WTC11 (cell line): ENCODE measurements at regions not wholly inside any gene's neighbourhood (a gene's known extent, or its start where the extent isn't known, plus 50 kb on each side); places are given as distances from the start of the nearest gene placed in this dataset.

Experiments used
- ATAC-seq: fragments of 200-7000 bp; cut with Tn5 transposase; 2 replicates; pipeline ENCODE4 v1.10.0; 2021; ENCODE audit warnings: mild to moderate bottlenecking, moderate library complexity
- CTCF ChIA-PET: fragments of 300-600 bp; sonication (Branson Sonifier 250); formaldehyde crosslinking; loops from one replicate; lab custom pipeline; 2021; ENCODE audit warnings: antibody characterized with exemption; lab: Charles Lee
- POLR2A ChIA-PET: fragments of 350-600 bp; sonication (Branson Sonifier 250); formaldehyde crosslinking; loops from one replicate; lab custom pipeline; 2021; ENCODE audit warnings: antibody characterized with exemption; lab: Charles Lee
- DNase-seq: peaks from one replicate; pipeline ENCODE4 v3.0.0; 2021; ENCODE audit warnings: low spot score
- H3K27ac Mint-ChIP-seq: 2 replicates; pipeline ENCODE4 v1.8.0; 2021; ENCODE audit warnings: mixed read lengths
- H3K27me3 Mint-ChIP-seq: 2 replicates; pipeline ENCODE4 v1.8.0; 2021; ENCODE audit warnings: low read depth, mild to moderate bottlenecking, moderate library complexity, mixed read lengths
- H3K36me3 Mint-ChIP-seq: 2 replicates; pipeline ENCODE4 v1.8.0; 2021; ENCODE audit warnings: mixed read lengths
- H3K4me1 Mint-ChIP-seq: 2 replicates; pipeline ENCODE4 v1.8.0; 2022; ENCODE audit warnings: mixed read lengths
- H3K4me3 Mint-ChIP-seq: 2 replicates; pipeline ENCODE4 v1.8.0; 2021; ENCODE audit warnings: mild to moderate bottlenecking, moderate library complexity, mixed read lengths
- H3K9me3 Mint-ChIP-seq: 2 replicates; pipeline ENCODE4 v1.8.0; 2021; ENCODE audit warnings: mixed read lengths
- ESRRA ChIP-seq: sonication (generic); formaldehyde crosslinking; IDR thresholded peaks from 2 replicates; pipeline ENCODE4 v1.8.1; 2022; ENCODE audit warnings: mild to moderate bottlenecking, missing genetic modification reagents, borderline replicate concordance
- FOXK1 ChIP-seq: sonication (generic); formaldehyde crosslinking; IDR thresholded peaks from 2 replicates; pipeline ENCODE4 v1.8.0; 2022; ENCODE audit warnings: mild to moderate bottlenecking, moderate library complexity, missing genetic modification reagents
- MXD4 ChIP-seq: fragments of 250-450 bp; sonication (Bioruptor Pico); IDR thresholded peaks from 2 replicates; pipeline ENCODE4 v1.8.0; 2021; ENCODE audit warnings: mild to moderate bottlenecking, moderate library complexity, borderline replicate concordance
- MYBL2 ChIP-seq: sonication (generic); formaldehyde crosslinking; IDR thresholded peaks from 2 replicates; pipeline ENCODE4 v1.8.1; 2023; ENCODE audit warnings: mild to moderate bottlenecking, moderate library complexity, missing genetic modification reagents
- PRRX2 ChIP-seq: fragments of 250-450 bp; sonication (Bioruptor Pico); IDR thresholded peaks from 2 replicates; pipeline ENCODE4 v1.8.0; 2021; ENCODE audit warnings: mild to moderate bottlenecking
- SMAD4 ChIP-seq: sonication (generic); formaldehyde crosslinking; IDR thresholded peaks from 2 replicates; pipeline ENCODE4 v1.8.0; 2022; ENCODE audit warnings: mild to moderate bottlenecking, missing genetic modification reagents
- TCF7 ChIP-seq: sonication (generic); formaldehyde crosslinking; IDR thresholded peaks from 2 replicates; pipeline ENCODE4 v1.8.0; 2022; ENCODE audit warnings: mild to moderate bottlenecking, low read depth, missing genetic modification reagents, moderate library complexity
- TEAD4 ChIP-seq: sonication (generic); formaldehyde crosslinking; IDR thresholded peaks from 2 replicates; pipeline ENCODE4 v1.8.0; 2022; ENCODE audit warnings: mild to moderate bottlenecking, missing genetic modification reagents
- TP53 ChIP-seq: sonication (generic); formaldehyde crosslinking; IDR thresholded peaks from 2 replicates; pipeline ENCODE4 v1.8.1; 2023; ENCODE audit warnings: mild to moderate bottlenecking, missing genetic modification reagents
- ZNF121 ChIP-seq: sonication (generic); formaldehyde crosslinking; IDR thresholded peaks from 2 replicates; pipeline ENCODE4 v1.8.0; 2023; ENCODE audit warnings: missing genetic modification reagents
- ZNF263 ChIP-seq: sonication (generic); formaldehyde crosslinking; IDR thresholded peaks from 2 replicates; pipeline ENCODE4 v1.8.1; 2022; ENCODE audit warnings: low read depth, mild to moderate bottlenecking, moderate library complexity, missing genetic modification reagents
- ZNF317 ChIP-seq: sonication (generic); formaldehyde crosslinking; IDR thresholded peaks from 2 replicates; pipeline ENCODE4 v1.8.1; 2023; ENCODE audit warnings: low read depth, mild to moderate bottlenecking, moderate library complexity, missing genetic modification reagents, borderline replicate concordance
- ZNF416 ChIP-seq: fragments of 250-450 bp; sonication (Bioruptor Pico); IDR thresholded peaks from 2 replicates; pipeline ENCODE4 v1.9.0; 2021; ENCODE audit warnings: mild to moderate bottlenecking, inconsistent platforms
- TF ChIP-seq, protein P1 (sequence below): fragments of 250-450 bp; sonication (Bioruptor Pico); IDR thresholded peaks from 2 replicates; pipeline ENCODE4 v1.9.0; 2021; ENCODE audit warnings: mild to moderate bottlenecking, borderline replicate concordance
- TF ChIP-seq, protein P2 (sequence below): sonication (generic); formaldehyde crosslinking; IDR thresholded peaks from 2 replicates; pipeline ENCODE4 v1.8.0; 2022; ENCODE audit warnings: missing genetic modification reagents
- TF ChIP-seq, protein P3 (sequence below): sonication (generic); formaldehyde crosslinking; IDR thresholded peaks from 2 replicates; pipeline ENCODE4 v1.8.0; 2022; ENCODE audit warnings: mild to moderate bottlenecking, missing genetic modification reagents

DNA sequence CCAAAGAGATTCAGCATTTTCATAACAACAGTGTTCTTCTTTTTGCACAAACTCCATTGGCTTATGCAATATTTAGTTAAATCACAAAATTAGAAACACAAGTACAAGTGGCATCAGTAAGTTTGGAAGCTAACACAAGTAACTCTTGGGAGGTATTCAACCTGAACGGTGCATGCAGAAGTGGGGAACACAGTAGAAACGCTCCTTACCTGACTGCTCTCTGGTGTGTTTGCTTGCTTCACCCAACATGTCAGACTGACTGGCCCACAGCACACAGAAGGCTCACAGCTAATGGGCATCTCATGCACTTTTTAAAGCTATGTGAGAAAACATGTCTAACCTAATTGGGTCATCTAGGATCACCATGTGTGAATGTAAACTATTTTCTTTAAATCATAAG lies 133.6 kb downstream of the MAGEB17 start (continued):
- TF ChIP-seq ZNF317 (CRISPR knock-in tag), result no peak

DNA sequence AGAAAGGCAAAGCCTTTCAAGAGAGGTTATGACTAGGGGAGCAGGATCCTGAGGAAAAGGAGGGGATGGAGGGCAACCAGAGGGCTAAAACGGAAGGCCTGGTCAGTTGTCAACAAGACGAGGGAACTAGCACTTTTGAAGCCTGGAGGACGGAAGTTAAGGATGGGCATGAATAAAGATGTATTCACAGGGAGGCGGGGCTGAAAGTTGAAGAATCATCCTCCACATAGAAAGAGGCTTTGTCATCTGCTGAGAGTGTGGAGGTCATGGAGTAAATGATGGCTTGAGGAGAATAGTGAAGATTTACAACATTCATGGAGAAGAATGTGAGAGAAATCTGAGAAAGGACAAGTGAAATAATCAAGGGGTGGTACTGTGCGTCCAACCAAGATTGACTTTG lies 137.5 kb downstream of the MAGEB17 start:
- no peak for ATAC-seq
- POLR2A ChIA-PET, result no interaction called here
- TF ChIP-seq, protein P1, sequence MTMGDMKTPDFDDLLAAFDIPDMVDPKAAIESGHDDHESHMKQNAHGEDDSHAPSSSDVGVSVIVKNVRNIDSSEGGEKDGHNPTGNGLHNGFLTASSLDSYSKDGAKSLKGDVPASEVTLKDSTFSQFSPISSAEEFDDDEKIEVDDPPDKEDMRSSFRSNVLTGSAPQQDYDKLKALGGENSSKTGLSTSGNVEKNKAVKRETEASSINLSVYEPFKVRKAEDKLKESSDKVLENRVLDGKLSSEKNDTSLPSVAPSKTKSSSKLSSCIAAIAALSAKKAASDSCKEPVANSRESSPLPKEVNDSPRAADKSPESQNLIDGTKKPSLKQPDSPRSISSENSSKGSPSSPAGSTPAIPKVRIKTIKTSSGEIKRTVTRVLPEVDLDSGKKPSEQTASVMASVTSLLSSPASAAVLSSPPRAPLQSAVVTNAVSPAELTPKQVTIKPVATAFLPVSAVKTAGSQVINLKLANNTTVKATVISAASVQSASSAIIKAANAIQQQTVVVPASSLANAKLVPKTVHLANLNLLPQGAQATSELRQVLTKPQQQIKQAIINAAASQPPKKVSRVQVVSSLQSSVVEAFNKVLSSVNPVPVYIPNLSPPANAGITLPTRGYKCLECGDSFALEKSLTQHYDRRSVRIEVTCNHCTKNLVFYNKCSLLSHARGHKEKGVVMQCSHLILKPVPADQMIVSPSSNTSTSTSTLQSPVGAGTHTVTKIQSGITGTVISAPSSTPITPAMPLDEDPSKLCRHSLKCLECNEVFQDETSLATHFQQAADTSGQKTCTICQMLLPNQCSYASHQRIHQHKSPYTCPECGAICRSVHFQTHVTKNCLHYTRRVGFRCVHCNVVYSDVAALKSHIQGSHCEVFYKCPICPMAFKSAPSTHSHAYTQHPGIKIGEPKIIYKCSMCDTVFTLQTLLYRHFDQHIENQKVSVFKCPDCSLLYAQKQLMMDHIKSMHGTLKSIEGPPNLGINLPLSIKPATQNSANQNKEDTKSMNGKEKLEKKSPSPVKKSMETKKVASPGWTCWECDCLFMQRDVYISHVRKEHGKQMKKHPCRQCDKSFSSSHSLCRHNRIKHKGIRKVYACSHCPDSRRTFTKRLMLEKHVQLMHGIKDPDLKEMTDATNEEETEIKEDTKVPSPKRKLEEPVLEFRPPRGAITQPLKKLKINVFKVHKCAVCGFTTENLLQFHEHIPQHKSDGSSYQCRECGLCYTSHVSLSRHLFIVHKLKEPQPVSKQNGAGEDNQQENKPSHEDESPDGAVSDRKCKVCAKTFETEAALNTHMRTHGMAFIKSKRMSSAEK (CRISPR knock-in tag), result no peak
- no peak for TF ChIP-seq TCF7 (CRISPR knock-in tag)
- TF ChIP-seq ESRRA (CRISPR knock-in tag), result no peak
- DNase-seq, result no peak
- Mint-ChIP-seq H3K36me3 (peaks cover 6% of the 10 kb centered on the region; the same call in 1 of the 2 replicates), H3K4me1 (peaks cover 24% of the 10 kb centered on the region), H3K27me3 (no peaks in the 10 kb centered on the region), H3K27ac (no peak overlapping the region), H3K4me3 (no peak overlapping the region), H3K9me3 (0 out of 2 replicates have a peak, but pooled peaks cover 3% of the 10 kb centered on the region)
- CTCF ChIA-PET, result no interaction called here

DNA sequence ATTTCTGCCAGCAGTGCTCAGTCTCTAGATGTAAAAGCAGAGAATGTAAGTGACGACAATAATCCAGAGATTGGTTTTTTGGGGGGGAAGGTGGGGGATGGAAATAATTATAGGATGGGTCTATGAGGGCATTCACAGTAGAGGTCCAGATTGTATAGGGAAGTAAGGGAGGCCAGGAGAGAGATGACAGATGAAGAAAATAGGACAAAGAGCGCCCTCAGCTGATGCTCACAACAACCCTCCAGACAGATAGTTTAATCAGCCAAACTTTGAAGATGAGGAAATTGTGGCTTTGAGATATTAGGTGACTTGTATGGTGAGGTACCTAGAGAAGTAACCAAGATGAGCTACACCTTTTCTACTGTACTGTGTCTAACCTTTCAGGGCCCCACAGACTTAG lies 137.9 kb downstream of the MAGEB17 start:
- no peak for ATAC-seq
- Mint-ChIP-seq H3K9me3 (0 out of 2 replicates have a peak, but pooled peaks cover 3% of the 10 kb centered on the region), H3K36me3 (peaks cover 7% of the 10 kb centered on the region; the same call in 1 of the 2 replicates), H3K27me3 (no peaks in the 10 kb centered on the region), H3K27ac (no peak overlapping the region), H3K4me3 (no peak overlapping the region), H3K4me1 (peaks cover 19% of the 10 kb centered on the region)
- POLR2A ChIA-PET, result no interaction called here
- no peak for DNase-seq
- TF ChIP-seq, protein P2, sequence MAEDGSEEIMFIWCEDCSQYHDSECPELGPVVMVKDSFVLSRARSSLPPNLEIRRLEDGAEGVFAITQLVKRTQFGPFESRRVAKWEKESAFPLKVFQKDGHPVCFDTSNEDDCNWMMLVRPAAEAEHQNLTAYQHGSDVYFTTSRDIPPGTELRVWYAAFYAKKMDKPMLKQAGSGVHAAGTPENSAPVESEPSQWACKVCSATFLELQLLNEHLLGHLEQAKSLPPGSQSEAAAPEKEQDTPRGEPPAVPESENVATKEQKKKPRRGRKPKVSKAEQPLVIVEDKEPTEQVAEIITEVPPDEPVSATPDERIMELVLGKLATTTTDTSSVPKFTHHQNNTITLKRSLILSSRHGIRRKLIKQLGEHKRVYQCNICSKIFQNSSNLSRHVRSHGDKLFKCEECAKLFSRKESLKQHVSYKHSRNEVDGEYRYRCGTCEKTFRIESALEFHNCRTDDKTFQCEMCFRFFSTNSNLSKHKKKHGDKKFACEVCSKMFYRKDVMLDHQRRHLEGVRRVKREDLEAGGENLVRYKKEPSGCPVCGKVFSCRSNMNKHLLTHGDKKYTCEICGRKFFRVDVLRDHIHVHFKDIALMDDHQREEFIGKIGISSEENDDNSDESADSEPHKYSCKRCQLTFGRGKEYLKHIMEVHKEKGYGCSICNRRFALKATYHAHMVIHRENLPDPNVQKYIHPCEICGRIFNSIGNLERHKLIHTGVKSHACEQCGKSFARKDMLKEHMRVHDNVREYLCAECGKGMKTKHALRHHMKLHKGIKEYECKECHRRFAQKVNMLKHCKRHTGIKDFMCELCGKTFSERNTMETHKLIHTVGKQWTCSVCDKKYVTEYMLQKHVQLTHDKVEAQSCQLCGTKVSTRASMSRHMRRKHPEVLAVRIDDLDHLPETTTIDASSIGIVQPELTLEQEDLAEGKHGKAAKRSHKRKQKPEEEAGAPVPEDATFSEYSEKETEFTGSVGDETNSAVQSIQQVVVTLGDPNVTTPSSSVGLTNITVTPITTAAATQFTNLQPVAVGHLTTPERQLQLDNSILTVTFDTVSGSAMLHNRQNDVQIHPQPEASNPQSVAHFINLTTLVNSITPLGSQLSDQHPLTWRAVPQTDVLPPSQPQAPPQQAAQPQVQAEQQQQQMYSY (CRISPR knock-in tag), result no peak
- TF ChIP-seq TEAD4 (CRISPR knock-in tag), result no peak
- no peak for TF ChIP-seq MYBL2 (CRISPR knock-in tag)
- no peak for TF ChIP-seq FOXK1
- no peak for TF ChIP-seq ZNF263
- TF ChIP-seq, protein P3, sequence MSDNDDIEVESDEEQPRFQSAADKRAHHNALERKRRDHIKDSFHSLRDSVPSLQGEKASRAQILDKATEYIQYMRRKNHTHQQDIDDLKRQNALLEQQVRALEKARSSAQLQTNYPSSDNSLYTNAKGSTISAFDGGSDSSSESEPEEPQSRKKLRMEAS (CRISPR knock-in tag), result no peak
- no peak for TF ChIP-seq PRRX2 (CRISPR knock-in tag)
- CTCF ChIA-PET, result no interaction called here

DNA sequence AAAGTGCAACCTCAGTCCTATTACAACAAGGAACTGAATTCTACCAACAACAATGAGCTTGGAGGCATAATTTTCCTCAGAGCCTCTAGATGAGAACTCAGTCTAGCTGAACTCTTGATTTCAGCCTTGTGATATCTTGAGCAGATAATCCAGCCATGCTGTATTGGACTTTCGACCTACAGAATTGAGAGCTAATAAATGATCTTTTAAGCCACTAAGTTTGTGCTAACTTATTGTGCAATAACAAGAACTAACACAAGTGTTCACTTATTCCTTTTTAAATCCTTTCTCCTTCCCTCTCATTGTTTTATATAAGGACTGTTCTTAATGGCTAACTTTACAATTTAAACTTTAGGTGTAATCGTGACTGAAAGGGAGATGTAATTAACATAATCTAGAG lies 140.7 kb downstream of the MAGEB17 start:
- H3K36me3 Mint-ChIP-seq, result peaks cover 7% of the 10 kb centered on the region; the same call in 1 of the 2 replicates
- H3K9me3 Mint-ChIP-seq, result 0 out of 2 replicates have a peak, but pooled peaks cover 3% of the 10 kb centered on the region
- no peak for TF ChIP-seq SMAD4 (CRISPR knock-in tag)
- TF ChIP-seq MXD4 (CRISPR knock-in tag), result no peak
- no peak for TF ChIP-seq PRRX2 (CRISPR knock-in tag)
- TF ChIP-seq ZNF416 (CRISPR knock-in tag), result no peak
- no peak for TF ChIP-seq ZNF121 (CRISPR knock-in tag)
- TF ChIP-seq TP53 (CRISPR knock-in tag), result no peak
- DNase-seq (no peak), ATAC-seq (no peak)
- H3K4me1 Mint-ChIP-seq, result peaks cover 28% of the 10 kb centered on the region
- CTCF ChIA-PET, result no interaction called here
- H3K27ac Mint-ChIP-seq, result no peak overlapping the region
- H3K4me3 Mint-ChIP-seq, result no peak overlapping the region
- POLR2A ChIA-PET, result no interaction called here
- no peaks in the 10 kb centered on the region for H3K27me3 Mint-ChIP-seq
